SK-MEL-5 (cell line): ENCODE measurements at regions not wholly inside any gene's neighbourhood (a gene's known extent, or its start where the extent isn't known, plus 50 kb on each side); places are given as distances from the start of the nearest gene placed in this dataset.

Experiments
- DNase-seq: peaks from one replicate; pipeline ENCODE4 v3.0.0-alpha.2; 2016; ENCODE audit warnings: low read depth, low spot score
- in situ Hi-C: cut with HindIII; loops from 2 replicates; pipeline ENCODE4 v1.10.0; 2016; ENCODE audit warnings: low sequenced_read_pairs, high pct_unique_total_duplicates, low pct_unique_long_range_greater_than_20kb

- in situ Hi-C loops = no loop called here
- DNase-seq = no peak
These were observed 93.8 kb upstream of the SEMA6A start for GRCh38 chr5:116668390-116668789.

GRCh38 chr5:116666901-116667300, 92.3 kb upstream of the SEMA6A start:
- in situ Hi-C loops = no loop called here
- DNase-seq = no peak

GRCh38 chr5:116664988-116665387, 90.4 kb upstream of the SEMA6A start:
- in situ Hi-C loops = no loop called here
- DNase-seq = no peak

- in situ Hi-C loops = no loop called here
- no peak for DNase-seq
These were observed 88.5 kb upstream of the SEMA6A start for GRCh38 chr5:116663081-116663480.

- in situ Hi-C loops = no loop called here
- no peak for DNase-seq
These were observed 86.8 kb upstream of the SEMA6A start for GRCh38 chr5:116661419-116661818.

GRCh38 chr5:116660929-116661328, 86.3 kb upstream of the SEMA6A start:
- in situ Hi-C loops = no loop called here
- no peak for DNase-seq

GRCh38 chr5:116658830-116659229, 84.2 kb upstream of the SEMA6A start:
- no peak for DNase-seq
- in situ Hi-C loops = no loop called here

- DNase-seq = no peak
- in situ Hi-C loops = no loop called here
These were observed 83.5 kb upstream of the SEMA6A start for GRCh38 chr5:116658141-116658540.

- DNase-seq = no peak
- in situ Hi-C loops = no loop called here
These were observed 80.8 kb upstream of the SEMA6A start for GRCh38 chr5:116655431-116655830.

GRCh38 chr5:116654925-116655324, 80.3 kb upstream of the SEMA6A start:
- in situ Hi-C loops = no loop called here
- DNase-seq = no peak

- in situ Hi-C loops = no loop called here
- peak; percentile 33 for DNase-seq
These were observed 78.3 kb upstream of the SEMA6A start for GRCh38 chr5:116652903-116653302.

- in situ Hi-C loops = no loop called here
These were observed 77.6 kb upstream of the SEMA6A start for GRCh38 chr5:116652196-116652729.

GRCh38 chr5:116651653-116652052, 77.0 kb upstream of the SEMA6A start:
- in situ Hi-C loops = no loop called here

More at GRCh38 chr5:116652196-116652729, 77.6 kb upstream of the SEMA6A start:
- peak; percentile 99 for DNase-seq

GRCh38 chr5:116650964-116651363, 76.3 kb upstream of the SEMA6A start:
- in situ Hi-C loops = no loop called here
- no peak for DNase-seq

More at GRCh38 chr5:116651653-116652052, 77.0 kb upstream of the SEMA6A start:
- no peak for DNase-seq

GRCh38 chr5:116650544-116650943, 75.9 kb upstream of the SEMA6A start:
- no peak for DNase-seq
- in situ Hi-C loops = no loop called here

- in situ Hi-C loops = no loop called here
- DNase-seq = no peak
These were observed 72.1 kb upstream of the SEMA6A start for GRCh38 chr5:116646611-116647289.

- in situ Hi-C loops = no loop called here
- DNase-seq = no peak
These were observed 71.0 kb upstream of the SEMA6A start for GRCh38 chr5:116645627-116646026.

GRCh38 chr5:116640236-116640635, 65.6 kb upstream of the SEMA6A start:
- DNase-seq = no peak
- in situ Hi-C loops = no loop called here

- no peak for DNase-seq
- in situ Hi-C loops = no loop called here
These were observed 62.6 kb upstream of the SEMA6A start for GRCh38 chr5:116637149-116637740.
